Inflammatory macrophage treated with lipopolysaccharide for 1 hour (primary cell): ENCODE measurements at regions not wholly inside any gene's neighbourhood (a gene's known extent, or its start where the extent isn't known, plus 50 kb on each side); places are given as distances from the start of the nearest gene placed in this dataset.
"Not testable (repeated sequence)": the region's sequence is repeated elsewhere in the genome, so short reads cannot be mapped to it uniquely, and the experiment has no call there.

Experiments used
- DNase-seq, 2 donors: peaks; one replicate each; pipeline ENCODE4 v3.0.0-alpha.2; 2020 to 2022

DNA sequence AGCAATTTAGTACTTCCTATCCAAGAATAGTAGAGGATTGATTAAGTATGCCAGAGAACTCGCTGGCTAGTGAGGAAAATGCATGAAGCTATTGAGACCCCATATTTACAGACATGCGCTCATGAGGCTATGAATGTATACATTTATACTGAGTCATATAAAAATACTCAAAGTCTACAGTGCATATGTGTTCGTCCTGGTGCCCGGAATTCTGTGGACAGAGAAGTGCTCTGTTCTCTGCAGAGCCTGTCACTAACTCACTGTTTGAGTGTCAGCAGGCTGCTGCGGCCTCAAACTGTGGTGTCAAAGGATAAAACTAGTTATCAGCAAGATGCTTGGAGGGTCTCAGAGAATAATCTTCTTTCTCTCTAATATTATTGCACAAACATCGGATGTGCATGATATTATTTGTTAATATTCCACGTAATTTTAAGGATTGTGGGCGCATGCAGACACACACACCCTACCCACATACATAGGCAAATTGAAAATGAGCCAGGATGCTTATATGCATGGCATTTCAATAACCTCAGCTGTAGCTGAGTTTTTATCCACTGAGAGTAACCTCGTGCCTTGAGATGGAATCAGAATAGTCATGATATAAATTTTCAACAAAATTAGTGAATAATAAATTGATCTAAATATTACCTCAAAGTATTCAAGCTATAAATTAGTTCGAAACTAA, 50.0 kb upstream of the TSC22D2 start:
- DNase-seq: no peak

- DNase-seq: no peak
These were observed 51.0 kb upstream of the TSC22D2 start for GRCh38 chr3:150357140-150357539.

DNA sequence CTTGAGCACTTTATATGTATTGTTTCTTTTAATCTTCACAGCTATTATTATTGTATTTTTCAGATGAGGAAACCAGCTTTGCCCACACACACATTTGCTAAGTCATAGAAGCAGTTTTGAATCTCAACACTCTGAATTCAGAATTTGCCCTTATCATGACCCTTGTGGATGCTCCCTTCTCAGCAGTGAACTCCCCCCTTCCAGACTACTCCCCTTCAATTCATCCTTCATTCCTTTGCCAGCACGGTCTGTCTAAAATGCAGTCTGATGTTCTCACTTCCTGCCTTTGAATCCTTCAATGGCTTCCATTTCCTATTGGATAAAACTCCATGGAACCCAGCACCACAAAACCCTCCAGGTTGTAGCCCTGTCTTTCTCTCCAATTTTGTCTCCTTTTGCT, 52.5 kb upstream of the TSC22D2 start:
- DNase-seq: no peak

DNA sequence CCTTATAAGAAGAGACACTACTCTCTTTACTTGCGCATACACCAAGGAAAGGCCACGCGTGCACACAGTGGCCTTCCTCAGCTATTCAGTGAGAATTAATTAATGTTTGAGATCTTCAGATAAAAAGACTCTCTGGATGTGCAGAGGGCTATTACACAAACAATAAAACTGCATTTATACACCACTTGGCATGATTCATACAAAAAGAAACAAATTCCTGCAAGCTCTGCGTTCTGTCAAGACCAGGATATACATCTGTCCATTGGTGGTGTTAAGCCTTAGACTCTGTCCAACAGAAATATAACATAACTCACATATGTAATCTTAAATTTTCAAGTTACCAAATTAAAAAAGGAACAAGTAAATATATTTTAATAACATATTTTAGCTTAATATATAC, 55.2 kb upstream of the TSC22D2 start:
- DNase-seq: no peak

- DNase-seq: no peak
These were observed 56.7 kb upstream of the TSC22D2 start for GRCh38 chr3:150351398-150351797.

GRCh38 chr3:150349314-150350097, 58.6 kb upstream of the TSC22D2 start:
- no peak for DNase-seq

DNA sequence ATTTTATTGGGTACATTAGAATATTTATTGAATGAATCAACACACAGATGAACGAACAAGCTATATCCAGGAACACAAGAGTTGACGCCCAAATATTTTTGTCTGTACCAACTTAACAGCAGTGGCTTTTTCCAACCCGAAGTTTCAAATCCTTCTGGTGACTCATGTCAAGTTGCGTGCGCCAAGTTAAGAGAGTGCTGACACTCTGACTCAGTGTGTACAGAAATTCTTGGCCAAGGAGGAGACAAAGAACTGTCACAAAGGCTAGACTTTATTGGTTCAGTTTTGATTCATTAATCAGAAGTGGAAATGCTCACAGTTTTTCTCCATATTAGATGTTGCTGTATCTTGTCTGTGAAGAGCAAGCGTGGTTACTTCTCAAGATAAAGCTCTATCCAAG, 59.6 kb upstream of the TSC22D2 start:
- peak; percentile 62 to 67 for DNase-seq

GRCh38 chr3:150346981-150347863, 60.9 kb upstream of the TSC22D2 start:
- no peak for DNase-seq

GRCh38 chr3:150346266-150346665, 61.8 kb upstream of the TSC22D2 start:
- DNase-seq: no peak

- no peak for DNase-seq
These were observed 63.0 kb upstream of the TSC22D2 start for GRCh38 chr3:150345021-150345538.

GRCh38 chr3:150344079-150344759, 63.9 kb upstream of the TSC22D2 start:
- DNase-seq: no peak

GRCh38 chr3:150342896-150343467, 65.1 kb upstream of the TSC22D2 start:
- DNase-seq: peak in 1 of 2 donors; percentile 23

- no peak for DNase-seq
These were observed 66.2 kb upstream of the TSC22D2 start for GRCh38 chr3:150341891-150342290.

DNA sequence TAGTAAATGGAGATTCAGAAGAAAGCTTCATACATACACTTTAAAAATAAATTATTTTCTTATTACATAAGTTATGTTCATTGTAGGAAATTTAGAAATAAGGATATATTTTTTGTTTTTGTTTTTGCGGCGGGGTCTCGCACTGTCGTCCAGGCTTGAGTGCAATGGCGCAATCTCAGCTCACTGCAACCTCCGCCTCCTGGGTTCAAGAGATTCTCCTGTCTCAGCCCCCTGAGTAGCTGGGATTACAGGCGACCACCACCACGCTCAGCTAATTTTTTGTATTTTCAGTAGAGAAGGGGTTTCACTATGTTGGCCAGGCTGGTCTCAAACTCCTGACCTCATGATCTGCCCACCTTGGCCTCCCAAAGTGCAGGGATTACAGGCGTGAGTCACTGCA, 71.7 kb upstream of the TSC22D2 start:
- DNase-seq: not testable (repeated sequence)

GRCh38 chr3:150335631-150336030, 72.5 kb upstream of the TSC22D2 start:
- DNase-seq: no peak

DNA sequence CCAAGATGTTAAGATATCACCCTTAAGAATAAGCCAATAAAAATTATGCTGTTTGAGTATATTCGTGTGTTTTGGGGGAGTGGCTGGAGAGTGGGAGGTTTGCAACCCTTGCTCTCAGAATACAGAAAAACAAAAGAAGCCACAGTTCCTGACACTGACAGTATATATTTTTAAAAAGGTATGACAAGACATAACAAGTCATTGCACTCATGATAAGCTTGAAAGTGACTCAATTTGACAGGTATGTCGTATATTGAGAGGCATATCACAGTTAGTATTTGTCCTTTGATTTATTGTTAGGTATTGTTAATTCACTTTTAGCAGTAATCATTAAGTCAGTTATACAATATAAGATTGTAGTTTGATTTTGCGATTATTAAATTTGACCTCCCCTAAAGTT, 73.1 kb upstream of the TSC22D2 start:
- DNase-seq: no peak

DNA sequence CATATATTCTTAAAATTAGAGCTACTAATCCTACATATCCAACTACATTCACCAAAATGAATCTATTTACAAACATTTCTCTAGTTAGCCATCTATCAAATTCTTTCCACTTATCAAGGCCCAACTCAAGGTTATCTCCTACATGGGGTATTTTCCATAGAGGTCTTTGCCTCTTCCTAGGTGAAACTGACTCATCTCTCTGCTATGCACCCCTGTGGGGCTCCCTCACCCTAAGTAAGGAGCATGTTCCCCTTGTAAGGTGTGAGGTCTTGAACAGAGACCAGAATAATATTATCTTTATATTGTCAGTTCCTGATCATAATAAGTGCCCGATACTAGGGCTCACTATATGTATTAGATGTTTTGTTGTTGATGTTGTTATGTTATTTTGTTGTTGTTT, 74.6 kb upstream of the TSC22D2 start:
- DNase-seq: no peak

DNA sequence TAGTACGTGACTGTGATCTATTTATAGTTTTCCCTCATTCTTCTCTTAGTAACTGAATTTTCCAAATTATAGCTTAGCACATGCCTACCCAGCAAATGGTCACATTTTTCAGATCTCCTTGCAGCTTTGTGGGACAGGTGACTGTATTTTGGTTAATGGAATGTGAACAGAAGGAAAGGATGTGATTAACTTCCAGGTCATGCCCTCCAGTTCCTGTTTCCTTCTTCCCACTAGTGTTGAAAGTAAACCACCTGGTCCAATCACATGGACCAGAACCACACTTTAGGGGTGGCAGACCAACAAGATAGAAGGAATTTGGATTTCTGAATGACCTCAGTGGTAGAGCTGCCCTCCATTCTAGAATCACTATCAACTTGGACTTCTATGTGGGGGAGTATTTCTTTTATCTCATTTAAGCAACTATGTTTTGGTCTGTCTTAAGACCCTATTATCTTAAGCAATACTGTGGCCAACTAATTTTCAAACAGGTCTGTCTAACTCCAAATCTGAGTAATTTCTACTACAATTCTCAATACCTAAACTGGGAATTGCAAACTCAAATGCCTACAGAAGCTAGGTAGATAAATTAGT, 76.0 kb upstream of the TSC22D2 start:
- no peak for DNase-seq

DNA sequence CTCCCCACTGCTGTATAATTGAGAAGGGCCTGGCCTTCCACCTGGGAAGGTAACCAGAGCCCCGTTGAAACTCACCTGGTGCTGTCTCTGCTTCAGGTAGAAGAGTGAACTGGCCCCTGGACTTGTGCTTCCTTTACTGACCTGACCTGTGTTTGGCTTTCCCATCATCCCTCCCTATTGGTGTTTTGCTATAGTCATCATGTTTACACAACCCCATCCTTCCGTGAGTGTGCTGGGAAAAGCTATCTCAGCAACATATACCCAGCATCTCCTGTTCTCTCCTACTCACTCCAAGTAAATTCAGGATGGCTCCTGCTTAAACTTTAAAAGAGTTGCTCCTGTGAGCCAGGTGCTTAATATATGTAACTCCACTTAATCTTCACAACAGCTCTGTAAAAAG, 77.2 kb upstream of the TSC22D2 start:
- no peak for DNase-seq

DNA sequence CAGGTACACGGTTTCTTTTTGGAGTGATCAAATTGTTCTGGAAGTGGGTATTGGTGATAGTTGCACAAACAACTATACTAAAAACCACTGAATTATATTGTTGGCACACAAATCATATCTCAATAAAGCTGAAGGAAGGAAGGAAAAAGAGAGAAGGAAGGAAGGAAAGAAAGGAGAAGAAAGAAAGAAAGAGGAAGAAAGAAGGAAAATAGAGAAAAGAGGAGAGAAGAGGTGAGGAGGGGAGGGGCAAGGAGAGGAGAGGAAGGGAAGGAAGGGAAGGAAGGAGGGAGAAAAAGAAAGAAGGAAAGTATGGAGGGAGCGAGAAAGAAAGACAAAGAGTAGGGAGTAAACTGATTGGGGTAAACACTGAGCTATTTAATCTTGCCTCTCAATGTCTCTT, 77.9 kb upstream of the TSC22D2 start:
- no peak for DNase-seq

DNA sequence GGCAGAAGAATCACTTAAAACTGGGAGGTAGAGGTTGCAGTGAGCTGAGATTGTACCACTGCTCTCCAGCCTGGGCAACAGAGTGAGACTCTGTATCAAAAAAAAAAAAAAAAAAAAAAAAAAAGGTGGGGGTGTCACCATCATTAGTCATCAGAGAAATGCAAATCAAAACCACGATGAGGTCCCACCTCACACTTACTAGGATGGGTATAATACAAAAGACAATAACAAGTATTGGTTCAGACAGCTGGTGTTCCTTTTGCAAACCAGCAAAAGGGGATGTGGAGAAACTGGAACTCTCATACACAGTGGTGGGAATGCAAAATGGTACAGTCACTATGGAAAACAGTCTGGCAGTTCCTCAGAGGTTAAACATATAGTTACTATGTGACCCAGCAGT, 78.7 kb upstream of the TSC22D2 start:
- peak in 1 of 2 donors; percentile 1 for DNase-seq

GRCh38 chr3:150328654-150329040, 79.5 kb upstream of the TSC22D2 start:
- DNase-seq: no peak
